GM21786 (cell line): ENCODE measurements at regions not wholly inside any gene's neighbourhood (a gene's known extent, or its start where the extent isn't known, plus 50 kb on each side); places are given as distances from the start of the nearest gene placed in this dataset.

Experiments used
- ATAC-seq: cut with Tn5 transposase; IDR thresholded peaks from one replicate; pipeline ENCODE4 v1.9.1; 2021; ENCODE audit not compliant: unreplicated experiment

DNA sequence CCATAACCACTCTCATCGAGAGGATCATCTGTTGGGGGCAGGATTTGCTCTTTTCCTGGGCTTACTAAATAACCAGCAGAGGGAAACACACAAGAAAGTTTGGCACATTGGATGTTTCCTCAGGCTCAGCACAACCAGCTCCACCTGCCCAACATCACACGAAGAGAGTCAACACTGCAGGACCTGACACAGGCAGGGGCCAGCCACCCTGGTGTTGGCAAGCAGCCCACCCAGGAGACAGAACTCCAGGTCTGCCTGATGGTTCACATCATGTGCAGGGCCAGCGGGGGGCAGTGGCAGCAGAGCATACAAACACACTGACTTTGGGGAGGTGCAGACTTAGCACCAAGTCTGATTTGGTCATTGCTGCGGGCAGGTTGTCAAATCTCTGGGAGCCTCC, 182.3 kb upstream of the GALNT2 start:
- ATAC-seq: no peak

DNA sequence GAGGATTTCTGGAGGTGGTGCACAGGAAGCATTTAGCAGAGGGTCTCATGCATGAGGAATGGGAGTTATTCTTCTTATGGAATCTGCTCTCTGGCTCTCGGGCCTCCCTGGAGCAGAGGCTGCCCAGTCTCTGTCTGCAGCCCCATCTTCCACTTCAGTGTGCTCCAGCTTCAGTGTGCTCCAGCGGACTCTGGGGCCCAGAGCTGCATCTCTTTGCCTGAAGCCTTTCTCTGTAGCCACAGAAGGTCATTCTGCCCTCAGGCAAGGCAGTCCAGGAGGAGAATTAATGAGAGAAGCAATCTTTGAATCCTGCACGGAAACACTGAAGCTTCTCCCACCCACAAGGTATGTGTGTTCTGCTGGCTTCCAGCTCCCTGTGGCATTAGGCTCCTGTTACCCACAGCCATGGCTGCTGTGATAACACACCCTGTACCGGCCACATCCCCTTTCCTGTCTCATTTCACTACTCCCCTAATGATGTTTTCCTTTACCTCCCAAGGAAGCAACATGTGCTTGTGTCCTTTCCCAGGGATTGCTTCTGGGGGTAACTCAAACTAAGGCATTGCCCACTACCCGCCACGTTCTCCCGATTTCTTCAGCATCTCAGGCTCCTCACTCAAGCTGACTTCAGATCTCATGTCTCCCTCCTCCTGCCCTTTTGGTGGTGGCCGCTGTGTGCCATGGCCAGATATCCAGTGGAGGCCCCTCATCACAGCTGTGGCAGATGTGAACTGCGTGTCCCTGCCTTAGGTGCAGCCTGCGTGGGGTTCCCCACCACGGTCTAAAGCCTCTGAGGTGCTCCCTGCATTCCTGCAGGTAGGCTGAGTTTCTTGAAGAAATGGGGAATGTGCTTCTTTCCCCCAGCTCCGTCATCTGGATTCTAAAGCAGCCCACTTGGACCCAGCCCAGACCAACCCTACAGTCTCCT, 181.2 kb upstream of the GALNT2 start:
- no peak for ATAC-seq

DNA sequence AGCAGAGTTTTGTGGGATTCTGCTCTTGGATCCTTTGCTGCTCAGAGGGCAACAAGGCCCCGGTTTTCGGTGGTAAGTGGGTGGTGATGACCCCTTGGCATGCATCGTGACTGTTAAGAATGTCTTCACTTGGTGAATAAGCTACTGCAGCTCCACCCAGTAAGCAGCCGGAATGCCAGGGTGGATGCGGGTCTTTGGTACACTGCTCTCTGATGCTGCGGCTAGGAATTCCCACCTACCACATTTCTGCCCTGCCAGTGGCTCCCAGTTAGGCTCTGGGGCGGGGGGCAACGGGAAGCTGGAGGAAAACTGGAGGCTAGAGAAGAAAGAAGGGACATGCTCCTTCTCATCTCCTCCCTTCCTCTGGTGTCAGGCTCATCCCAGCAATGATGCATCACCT, 180.4 kb upstream of the GALNT2 start:
- ATAC-seq: no peak

DNA sequence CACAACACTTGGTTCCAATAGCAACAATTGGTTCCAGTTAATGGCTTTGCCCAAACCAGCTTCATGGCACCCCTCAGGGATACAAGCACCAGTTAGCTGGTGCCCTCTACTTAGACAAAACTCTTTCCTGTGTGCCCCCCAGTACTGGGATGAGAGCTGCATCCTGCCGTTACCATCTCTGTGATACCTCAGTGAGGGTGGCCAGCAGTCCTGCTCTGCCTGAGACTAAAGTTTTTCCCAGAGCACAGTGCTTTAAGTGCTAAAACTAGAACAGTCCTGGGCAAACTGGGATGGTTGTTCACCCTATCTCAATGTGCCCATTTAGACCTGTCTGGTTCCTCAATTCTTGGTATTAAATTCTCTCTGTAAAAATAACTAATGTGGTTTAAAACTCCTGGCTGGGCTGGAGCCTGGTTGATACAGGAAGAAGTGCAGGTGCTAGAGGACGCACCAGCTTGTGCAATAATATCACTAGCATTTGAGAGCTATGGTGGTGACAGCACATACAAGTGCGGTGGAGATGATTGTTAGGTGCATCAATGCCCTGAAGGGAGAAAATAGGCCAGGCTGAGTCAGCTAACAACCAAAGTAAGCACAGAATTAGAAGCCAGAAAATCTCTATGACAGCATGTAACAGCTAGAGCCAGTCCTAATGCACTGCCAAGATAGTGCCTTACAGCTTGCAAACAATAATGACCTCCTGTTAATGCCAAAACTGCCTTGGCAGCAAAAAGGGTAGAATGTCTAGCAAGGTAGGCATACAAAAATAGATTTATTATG, 179.8 kb upstream of the GALNT2 start:
- ATAC-seq: no peak

DNA sequence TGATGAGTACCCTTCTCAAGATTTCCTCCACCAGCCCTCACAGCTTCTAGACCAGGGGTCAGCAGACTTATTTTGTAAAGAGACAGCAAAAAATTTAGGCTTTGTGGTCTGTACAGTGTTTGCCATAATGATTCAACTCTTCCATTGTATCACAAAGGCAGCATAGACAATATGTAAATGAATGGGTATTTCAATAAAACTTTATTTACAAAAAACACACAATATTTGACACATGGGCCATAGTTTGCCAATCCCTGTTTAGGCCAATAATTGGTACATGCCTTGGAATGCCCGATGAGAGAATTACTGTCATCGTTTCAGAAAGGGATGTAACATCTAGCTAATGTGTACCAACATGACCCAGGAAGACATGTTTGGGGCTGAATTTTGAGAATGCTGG, 178.9 kb upstream of the GALNT2 start:
- no peak for ATAC-seq

DNA sequence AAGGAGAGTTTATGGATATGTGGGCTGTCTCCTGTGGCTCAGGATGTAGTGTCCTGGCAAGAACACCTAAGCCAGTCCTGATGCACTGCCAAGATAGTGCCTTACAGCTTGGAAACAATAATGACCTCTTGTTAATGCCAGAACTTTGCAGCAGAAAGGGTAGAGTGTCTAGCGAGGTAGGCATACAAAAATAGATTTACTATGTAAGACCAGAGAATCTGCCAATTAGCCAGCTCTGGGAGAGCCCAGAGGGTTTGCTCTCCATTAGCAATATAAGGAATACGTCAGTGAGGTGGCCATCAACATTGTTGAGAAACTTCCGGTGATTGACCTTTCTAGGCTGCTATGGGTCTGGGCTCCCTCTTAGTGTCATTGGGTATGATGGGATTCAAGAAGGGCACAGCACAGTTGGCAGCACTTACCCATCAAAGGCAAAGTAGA, 178.5 kb upstream of the GALNT2 start:
- ATAC-seq: no peak

DNA sequence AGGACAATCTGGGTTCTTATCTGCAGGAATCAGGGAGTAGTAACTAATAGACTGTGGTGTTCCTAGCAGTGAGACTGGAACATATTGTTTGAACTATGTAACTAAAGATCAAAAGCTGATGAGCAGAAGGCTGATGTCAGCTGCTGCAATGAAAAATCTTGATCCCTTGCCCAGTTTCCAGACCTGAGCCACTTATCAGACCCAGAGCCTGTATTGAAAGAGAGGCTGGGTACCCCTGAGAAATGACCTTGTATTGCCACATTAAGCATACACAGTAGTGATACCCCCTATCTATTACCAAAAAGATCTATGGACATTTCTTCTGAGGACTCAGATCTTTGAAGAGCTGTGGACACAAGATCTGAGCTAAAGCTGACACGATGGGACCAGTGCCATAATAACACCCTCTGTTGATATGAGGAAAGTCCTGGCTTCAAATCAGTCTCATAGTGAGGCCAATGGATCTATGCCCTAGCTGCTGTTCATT, 178.0 kb upstream of the GALNT2 start:
- no peak for ATAC-seq

DNA sequence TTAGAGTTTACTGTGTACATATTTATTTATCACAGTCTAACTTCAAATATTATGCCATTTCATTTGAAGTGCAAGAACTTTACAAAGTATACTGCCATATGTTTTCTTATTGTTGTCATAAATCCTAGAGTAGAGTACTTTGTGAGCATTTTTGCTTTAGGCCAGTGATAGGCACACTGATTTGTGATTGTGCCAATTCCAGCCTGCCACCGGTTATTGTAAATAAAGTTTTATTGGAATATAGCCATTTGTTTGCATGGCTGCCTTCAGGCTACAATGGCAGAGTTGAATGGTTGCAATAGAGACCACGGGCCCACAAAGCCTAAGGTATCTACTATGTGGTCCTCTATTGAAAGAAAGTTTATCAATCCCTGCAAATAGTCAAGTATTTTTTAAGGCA, 175.8 kb upstream of the GALNT2 start:
- ATAC-seq: no peak

DNA sequence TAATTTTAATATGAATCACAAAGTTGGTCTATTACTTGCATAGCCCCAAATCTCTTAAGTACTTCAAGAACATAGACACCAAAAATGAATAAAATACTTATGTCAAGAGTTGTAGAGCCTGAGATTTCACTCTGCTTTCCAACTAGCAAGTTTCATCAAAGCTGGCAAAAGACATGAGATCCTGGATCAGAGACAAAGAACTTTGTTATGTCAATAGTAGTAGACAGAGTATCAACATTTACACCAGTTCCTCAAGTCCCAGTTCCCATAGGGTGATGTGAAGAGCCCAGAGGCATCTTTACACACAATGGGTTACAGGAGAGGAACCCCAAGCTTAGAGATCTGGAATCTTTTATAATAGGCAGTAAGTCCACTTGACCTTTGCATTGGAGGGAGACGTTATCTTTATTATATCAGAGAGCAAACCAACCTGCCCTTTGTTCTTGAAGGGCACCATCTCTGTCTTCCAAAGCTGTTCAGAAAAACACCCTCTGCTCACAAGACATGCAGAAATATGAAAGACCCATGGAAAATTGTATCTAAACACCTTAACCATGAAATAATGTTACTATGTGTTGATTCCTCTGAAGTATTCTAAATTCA, 174.4 kb upstream of the GALNT2 start:
- no peak for ATAC-seq

DNA sequence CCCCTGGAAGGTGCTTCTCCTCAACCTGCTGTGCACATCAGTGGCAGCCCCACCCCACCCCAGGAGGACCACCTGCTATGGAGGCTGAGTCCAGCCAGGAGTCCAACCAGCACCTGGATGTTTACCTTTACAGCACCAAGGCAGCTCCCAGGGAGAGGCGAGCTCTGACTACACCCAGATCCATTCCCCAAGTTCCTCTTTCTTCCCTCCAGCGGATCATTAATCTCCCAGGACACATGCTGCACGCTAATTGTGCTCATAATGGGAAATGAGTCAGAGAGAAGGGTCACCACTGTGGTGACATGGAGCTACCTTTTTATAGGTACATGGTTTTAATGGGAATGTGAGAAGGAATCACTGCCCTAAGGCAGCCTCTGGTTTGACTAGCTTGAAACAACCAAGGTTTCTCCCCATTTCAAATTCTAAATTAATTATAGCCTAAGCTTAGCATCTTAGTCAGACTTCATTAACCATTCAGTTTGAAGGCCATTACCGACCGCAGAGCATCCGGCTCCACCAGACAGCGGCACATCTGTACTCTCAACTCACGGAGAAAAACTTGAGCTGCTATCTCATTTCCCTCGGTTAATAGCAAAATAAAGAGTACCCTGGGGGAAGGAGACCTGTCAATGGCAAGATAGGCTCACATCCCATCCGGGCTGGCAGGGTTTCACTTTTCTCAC, 173.1 kb upstream of the GALNT2 start:
- ATAC-seq: no peak

DNA sequence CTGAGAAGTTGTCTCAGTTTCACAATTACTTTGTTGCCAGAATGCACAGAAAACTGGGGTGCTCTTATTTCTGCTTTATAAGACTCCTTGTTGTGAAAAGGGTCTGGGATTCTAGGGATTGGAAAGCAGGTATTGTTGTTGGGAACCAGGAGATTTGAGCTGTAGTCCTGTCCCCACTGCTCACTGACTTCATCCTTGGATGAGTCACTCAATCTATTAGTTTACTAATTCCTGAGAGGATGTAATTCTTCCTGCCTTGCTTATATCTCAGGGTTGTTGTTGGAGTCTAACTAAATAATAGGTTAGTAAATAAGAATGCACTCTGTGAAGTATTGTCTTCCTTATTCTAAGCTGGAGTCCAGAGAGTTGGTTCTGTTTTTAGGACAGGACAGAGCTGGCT, 172.5 kb upstream of the GALNT2 start:
- ATAC-seq: no peak

DNA sequence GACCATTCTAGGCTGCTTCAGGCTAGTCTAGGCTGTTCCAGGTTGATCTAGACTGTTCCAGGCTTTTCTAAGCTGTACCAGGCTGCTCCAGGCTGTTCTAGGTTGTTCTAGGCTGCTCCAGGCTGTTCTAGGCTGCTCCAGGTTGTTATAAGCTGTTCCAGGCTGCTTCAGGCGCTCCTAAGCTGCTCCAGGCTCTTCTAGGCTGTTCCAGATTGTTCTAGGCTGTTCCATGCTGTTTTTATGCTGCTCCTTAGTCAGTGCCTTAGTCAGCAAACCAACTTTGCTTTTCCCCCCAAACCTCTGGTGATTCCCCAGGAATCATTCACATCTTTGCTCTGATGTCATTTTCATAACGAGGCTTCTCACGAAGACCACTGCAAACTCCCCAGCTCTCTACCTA, 171.4 kb upstream of the GALNT2 start:
- ATAC-seq: no peak

DNA sequence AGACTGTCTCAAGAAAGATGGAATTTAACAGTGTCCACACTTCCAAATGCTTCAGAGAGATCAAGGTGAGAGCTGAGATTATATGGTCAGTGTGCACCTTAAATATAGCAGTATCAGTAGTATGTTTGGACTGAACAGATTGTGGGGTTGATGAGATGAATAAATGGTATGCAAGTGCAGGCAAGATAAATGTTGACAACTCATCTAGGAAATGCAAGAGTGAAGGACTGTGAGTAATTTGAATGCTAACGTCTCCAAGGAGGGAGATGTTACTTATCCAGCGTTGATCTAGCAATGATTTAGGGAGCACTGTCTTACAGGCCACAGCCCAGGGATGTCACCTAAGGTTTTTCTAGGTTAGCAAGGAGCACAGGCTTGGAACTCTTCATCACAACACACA, 170.7 kb upstream of the GALNT2 start:
- no peak for ATAC-seq

DNA sequence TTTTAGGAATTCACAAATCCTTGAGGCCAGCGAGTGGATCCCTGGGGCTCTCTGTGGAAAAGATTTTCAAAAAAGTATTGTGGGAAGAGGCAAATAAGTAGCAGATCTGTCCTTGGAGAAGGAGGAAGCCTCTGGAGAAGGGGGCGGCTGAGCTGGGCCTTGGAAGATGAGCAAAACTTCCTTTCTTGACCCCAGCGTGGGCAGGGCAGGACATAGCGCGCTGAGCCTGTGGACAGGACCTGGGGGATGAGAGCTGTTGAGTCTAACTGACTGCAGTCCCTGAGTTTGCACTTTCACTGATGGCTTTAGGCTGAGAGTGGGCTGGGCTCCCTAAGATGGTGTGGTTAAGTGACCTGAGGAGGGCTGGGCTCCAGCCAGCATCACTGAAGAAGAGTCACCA, 170.2 kb upstream of the GALNT2 start:
- ATAC-seq: no peak

DNA sequence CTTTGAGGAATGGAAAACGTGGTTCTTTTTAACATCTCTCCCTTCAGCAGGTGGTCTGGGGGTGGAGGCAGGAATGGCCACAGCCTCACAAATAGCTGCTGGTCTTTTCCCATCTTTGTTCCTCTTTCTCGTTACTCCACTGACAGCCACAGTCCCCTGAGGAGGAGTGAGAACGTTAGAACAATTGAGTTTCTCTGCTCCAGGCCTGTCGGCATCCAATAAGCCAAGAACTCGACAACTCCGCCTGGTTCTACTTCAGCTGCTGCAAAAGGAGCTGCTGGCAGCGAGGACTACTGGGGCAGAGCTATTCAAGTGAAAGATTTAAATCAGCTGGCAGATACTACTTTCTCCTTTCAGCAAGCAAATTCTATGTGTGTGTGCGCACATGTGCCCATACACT, 169.5 kb upstream of the GALNT2 start:
- no peak for ATAC-seq

DNA sequence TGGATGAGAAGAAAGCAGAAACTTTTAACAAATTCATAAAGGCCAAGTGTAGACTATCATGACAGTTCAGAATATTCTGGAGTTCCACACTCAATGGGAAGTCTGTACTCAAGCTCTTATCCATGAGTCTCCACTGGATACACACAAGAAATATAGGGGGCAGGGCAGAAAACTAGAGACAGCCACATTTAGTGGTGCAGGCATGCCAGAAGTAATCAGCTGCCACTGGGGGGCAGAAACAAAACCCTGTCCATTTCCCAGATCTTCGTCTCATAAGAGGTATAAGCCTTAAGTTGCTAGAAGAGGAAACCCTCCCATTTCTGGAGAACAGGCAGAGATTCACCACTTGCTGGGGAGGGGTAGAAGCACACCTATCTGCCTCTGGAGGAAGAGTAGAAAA, 166.8 kb upstream of the GALNT2 start:
- ATAC-seq: no peak

DNA sequence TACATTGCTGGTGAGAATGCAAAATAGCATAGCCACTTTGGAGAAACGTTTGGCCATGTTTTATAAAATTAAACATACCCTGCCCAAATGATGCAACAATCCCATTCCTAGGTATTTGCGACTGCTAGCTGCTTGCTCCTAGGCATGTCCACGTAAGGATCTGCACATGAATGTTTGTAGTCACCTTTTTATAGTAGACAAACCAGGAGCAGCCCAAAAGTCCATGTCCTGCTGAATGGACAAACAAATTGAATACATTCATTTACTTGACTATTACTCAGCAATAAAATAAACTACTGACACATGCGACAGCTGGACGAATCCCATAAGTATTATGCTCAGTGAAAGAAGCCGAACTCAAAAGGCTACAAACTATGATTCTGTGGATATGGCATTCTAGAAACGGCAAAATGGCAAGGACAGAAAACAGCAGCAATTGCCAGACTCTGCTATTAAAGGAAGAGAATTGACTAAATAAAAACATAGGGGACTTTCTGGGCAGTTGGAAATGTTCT, 161.9 kb upstream of the GALNT2 start:
- no peak for ATAC-seq

DNA sequence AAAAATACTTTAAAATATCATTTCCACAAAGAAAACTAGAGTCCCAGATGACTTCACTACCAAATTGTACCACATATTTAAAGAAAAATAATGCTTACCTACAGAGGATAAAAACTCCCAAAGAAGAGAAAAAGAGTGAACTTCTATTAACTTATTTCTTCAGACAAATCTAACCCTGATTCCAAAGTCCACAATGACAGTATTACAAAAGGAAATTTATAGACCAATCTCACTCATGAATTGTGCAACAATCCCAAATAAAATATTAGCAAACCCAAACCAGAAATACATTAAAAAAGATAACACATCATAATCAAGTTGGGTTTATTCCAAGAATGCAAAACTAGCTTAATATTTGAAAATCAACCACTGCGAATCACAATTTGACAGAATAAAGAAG, 161.4 kb upstream of the GALNT2 start:
- ATAC-seq: no peak

DNA sequence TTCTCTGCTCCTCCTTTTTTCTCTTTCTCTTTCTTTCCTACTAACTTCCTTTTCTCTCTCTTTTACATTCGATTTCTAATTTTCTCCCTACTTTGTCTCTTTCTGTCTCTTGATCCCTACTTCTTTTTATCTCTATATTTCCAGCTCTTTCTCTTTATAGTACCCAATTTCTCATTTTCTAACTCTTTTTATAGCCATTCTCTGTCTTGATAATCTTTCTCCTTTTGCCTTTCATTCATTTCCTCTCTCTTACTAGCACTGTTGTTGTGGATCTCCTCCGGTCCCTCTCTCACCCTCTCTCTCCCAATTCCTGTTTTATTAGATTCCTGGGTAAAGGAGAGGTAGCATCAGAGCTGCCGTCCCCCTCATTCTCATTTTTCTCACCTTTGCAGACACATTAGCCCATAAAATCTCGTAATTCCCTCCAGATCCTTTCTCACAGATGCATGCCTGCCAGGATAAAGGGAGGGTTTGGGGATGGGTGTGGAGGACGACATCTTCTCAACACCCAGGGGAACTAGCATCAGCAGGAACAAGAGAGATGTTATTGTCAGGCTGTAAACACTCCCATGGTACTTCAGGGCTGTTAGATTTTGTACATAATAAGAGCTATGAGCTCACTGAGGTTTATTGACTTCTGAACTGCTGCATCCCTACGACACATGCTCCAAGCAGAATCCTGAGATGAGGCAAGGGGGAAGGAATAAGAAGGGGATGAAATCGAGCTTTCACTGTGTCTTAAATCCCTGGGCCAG, 159.0 kb upstream of the GALNT2 start:
- ATAC-seq: no peak

DNA sequence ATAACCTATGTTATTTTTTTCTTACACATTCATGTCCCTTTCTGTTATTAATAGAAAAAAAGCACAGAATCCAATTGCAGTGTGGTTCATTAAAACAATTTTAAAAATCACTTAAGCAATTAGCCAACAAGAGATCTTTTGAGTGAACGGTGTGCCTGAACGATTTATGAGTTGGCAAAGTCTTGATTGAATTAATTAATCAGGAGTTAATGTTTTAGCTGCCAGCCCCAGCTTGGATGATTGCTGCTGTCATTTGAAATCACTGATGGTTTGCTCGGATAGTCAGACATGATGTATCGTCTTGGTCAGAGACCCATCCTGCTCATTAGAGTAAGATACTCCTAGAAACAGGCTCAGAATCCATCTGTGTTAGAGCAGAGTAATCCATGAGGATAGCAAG, 158.3 kb upstream of the GALNT2 start:
- ATAC-seq: no peak
